ENCODE measurements at regions not wholly inside any gene's neighbourhood (a gene's known extent, or its start where the extent isn't known, plus 50 kb on each side); places are given as distances from the start of the nearest gene placed in this dataset.

DNA sequence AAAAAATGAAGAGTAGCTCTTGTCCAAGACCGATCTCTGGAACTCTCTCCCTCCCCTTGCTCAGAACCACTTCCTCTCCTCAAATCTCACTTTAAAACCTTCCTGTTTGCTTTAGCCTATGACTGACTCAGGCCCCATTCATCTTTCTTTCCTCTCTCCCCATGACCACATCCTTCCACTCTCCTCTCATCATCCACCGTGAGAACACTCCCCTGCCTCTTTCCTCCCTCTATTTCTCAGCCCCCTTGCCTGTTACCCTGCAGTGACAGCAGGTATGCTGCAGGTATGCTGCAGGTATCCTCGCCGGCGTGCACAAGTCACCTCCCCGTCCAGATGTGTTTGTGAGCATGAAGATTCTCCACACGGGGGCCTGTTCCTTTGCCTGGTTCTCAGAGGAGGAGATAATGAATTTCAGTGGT lies 505.3 kb downstream of the CCDC171 start:
- H3K27me3 Mint-ChIP-seq (ENCODE audit: low read depth in 2 of 2) = peaks cover 2 to 14% of the 10 kb centered on the region in 2 donors
- Histone ChIP-seq H3K4me3 (ENCODE audit: low read length) (no peak overlapping the region), H3K9me3 (ENCODE audit: control insufficient read depth, insufficient read depth, low read length) (no peaks in the 10 kb centered on the region), H3K4me1 (ENCODE audit: control insufficient read depth, insufficient read depth, low read length) (peaks cover 15% of the 10 kb centered on the region), H3K27ac (ENCODE audit: low read length) (no peak overlapping the region), H3K27me3 (ENCODE audit: control insufficient read depth, insufficient read depth, low read length) (no peaks in the 10 kb centered on the region), H3K36me3 (ENCODE audit: control insufficient read depth, insufficient read depth, low read length) (no peaks in the 10 kb centered on the region)
- WGBS (ENCODE audit: insufficient coverage) = 44% methylated on average over 7 of the region's 7 CpGs
- peak overlapping the region; percentile 61 for H3K4me3 Mint-ChIP-seq
- H3K9me3 Mint-ChIP-seq = no peaks in the 10 kb centered on the region
- TF ChIP-seq, protein P1, sequence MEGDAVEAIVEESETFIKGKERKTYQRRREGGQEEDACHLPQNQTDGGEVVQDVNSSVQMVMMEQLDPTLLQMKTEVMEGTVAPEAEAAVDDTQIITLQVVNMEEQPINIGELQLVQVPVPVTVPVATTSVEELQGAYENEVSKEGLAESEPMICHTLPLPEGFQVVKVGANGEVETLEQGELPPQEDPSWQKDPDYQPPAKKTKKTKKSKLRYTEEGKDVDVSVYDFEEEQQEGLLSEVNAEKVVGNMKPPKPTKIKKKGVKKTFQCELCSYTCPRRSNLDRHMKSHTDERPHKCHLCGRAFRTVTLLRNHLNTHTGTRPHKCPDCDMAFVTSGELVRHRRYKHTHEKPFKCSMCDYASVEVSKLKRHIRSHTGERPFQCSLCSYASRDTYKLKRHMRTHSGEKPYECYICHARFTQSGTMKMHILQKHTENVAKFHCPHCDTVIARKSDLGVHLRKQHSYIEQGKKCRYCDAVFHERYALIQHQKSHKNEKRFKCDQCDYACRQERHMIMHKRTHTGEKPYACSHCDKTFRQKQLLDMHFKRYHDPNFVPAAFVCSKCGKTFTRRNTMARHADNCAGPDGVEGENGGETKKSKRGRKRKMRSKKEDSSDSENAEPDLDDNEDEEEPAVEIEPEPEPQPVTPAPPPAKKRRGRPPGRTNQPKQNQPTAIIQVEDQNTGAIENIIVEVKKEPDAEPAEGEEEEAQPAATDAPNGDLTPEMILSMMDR (IDR thresholded peaks at IDR 0.05) = no peak
- ATAC-seq (peak in 2 of 3 donors; percentile 52 to 73), DNase-seq (peak in 1 of 2 donors; percentile 4)
- H3K4me1 Mint-ChIP-seq = peaks cover 23% of the 10 kb centered on the region in 2 donors
- intact Hi-C loops (cut with micrococcal nuclease) = no loop called here
- no peaks in the 10 kb centered on the region for H3K36me3 Mint-ChIP-seq
- H3K27ac Mint-ChIP-seq = peak overlapping the region; percentile 6 to 58

DNA sequence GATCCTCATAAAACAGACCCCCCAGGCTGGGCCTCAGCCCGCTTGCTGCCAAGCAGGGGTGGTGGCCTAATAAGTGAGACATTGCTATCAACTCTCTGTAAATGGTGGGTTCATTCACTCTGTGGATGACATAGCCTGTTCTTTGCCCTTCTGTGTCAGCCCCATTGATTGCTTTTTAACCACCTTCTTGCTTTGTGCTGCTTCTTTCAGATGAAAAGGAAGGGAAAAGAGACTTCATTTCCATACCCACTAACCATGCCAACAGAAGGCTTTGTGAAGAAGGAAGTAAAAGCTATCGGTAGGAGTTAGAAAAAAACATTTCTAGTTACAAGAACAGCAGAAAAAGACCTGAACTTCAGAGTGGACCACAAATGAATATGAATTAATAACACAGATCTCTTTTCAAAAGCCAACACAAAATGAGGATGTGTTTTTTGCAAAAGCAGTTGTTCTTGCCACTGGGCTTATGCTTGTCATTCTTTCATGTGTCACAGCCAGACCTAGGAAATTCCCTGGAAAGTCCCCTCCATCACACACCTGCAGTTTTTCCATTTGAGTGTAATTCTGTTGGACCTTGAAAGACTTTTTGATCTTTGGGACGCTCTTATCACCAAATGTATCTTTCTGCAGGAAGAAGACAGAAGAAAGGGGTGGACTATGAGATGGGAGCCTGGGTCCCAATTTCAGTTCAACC lies 507.7 kb downstream of the CCDC171 start:
- Mint-ChIP-seq H3K9me3 (no peaks in the 10 kb centered on the region), H3K36me3 (no peaks in the 10 kb centered on the region), H3K4me3 (no peak overlapping the region), H3K4me1 (peaks cover 23% of the 10 kb centered on the region in 2 donors), H3K27me3 (ENCODE audit: low read depth in 2 of 2) (peaks cover 0 to 14% of the 10 kb centered on the region in 2 donors), H3K27ac (no peak overlapping the region)
- H3K4me1 ChIP-seq (ENCODE audit: control insufficient read depth, insufficient read depth, low read length) = peaks cover 15% of the 10 kb centered on the region
- no peaks in the 10 kb centered on the region for H3K27me3 ChIP-seq (ENCODE audit: control insufficient read depth, insufficient read depth, low read length)
- no peaks in the 10 kb centered on the region for H3K9me3 ChIP-seq (ENCODE audit: control insufficient read depth, insufficient read depth, low read length)
- H3K4me3 ChIP-seq (ENCODE audit: low read length) = no peak overlapping the region
- no peak for ATAC-seq
- intact Hi-C loops (cut with micrococcal nuclease) = no loop called here
- H3K36me3 ChIP-seq (ENCODE audit: control insufficient read depth, insufficient read depth, low read length) = no peaks in the 10 kb centered on the region
- 51% methylated on average over 2 of the region's 3 CpGs for WGBS (ENCODE audit: insufficient coverage)
- H3K27ac ChIP-seq (ENCODE audit: low read length) = no peak overlapping the region
- no peak for DNase-seq
- TF ChIP-seq, protein P1 (IDR thresholded peaks at IDR 0.05) = no peak

DNA sequence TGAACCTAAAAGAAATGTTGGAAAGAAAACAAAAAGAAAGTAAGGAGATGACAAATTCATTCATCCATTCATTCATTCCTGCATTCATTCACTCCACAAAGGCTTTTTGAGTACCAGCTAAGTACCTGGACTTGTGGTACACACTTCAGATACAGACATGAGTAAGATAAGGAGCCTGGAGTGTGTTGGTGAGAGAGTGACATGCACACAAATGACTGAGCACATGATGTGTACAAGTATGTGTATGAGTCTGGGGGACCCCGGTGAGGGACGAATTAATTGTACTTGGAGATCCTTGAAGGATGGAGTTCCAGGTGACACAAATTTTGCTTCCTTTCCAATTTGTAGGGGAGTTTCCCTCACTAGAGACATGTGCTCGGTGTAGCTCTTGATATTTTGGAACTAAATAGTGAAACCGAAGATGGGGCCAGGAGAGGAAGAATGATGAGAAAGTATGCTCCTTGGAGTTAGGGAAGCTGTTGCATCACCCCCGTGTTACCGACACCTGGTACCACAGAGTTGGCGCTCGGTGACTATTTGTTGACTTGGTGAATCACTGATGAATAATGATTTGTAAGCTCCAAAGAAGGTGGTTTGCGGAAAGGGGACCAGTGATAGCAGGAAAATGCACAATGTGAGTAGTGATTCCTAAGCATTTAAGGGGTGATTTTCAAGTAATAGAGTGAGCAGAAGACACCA lies 509.8 kb downstream of the CCDC171 start:
- H3K27ac Mint-ChIP-seq = no peak overlapping the region
- no peaks in the 10 kb centered on the region for H3K9me3 ChIP-seq (ENCODE audit: control insufficient read depth, insufficient read depth, low read length)
- H3K4me1 Mint-ChIP-seq = peaks cover 15 to 16% of the 10 kb centered on the region in 2 donors
- no peaks in the 10 kb centered on the region for H3K36me3 ChIP-seq (ENCODE audit: control insufficient read depth, insufficient read depth, low read length)
- H3K4me3 Mint-ChIP-seq = no peak overlapping the region
- 89% methylated on average over 9 of the region's 9 CpGs for WGBS (ENCODE audit: insufficient coverage)
- DNase-seq = no peak
- H3K27me3 Mint-ChIP-seq (ENCODE audit: low read depth in 2 of 2) = peaks cover 0 to 14% of the 10 kb centered on the region in 2 donors
- no peak overlapping the region for H3K27ac ChIP-seq (ENCODE audit: low read length)
- peaks cover 11% of the 10 kb centered on the region for H3K4me1 ChIP-seq (ENCODE audit: control insufficient read depth, insufficient read depth, low read length)
- intact Hi-C loops (cut with micrococcal nuclease) = no loop called here
- H3K4me3 ChIP-seq (ENCODE audit: low read length) = no peak overlapping the region
- peaks cover 0 to 1% of the 10 kb centered on the region in 2 donors for H3K9me3 Mint-ChIP-seq
- TF ChIP-seq, protein P1 (IDR thresholded peaks at IDR 0.05) = no peak
- no peaks in the 10 kb centered on the region for H3K27me3 ChIP-seq (ENCODE audit: control insufficient read depth, insufficient read depth, low read length)
- no peaks in the 10 kb centered on the region for H3K36me3 Mint-ChIP-seq
- ATAC-seq = no peak
